ENCODE measurements at regions not wholly inside any gene's neighbourhood (a gene's known extent, or its start where the extent isn't known, plus 50 kb on each side); places are given as distances from the start of the nearest gene placed in this dataset.

DNA sequence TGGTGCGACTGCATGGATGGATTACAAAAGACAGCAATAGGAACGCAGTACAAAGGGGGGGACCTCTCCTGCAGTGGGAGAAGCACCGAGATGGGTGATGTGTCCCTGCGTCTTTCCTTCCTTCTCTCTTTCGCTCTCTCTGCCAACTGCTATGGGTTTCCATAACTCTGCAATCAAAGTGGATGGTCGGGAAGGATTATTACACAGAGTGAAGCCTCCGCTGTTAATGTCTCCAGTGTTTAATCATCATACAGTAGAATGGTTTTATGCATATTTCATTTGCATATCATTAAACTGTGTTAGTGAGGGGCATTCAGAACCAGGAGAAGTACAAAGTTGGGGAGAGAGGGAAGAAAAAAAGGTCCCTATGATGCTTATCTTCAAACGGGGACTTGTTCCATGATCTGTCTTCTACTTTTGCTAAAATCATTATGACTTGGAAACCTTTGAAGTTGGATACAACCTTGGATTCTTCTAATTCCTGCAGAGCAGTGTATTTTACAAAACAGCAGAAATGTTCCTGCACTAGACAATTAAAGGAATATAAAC is 255.9 kb upstream of the PMFBP1 start:
- no peak for TF ChIP-seq EZH2 (IDR thresholded peaks at IDR 0.05; ENCODE audit: borderline replicate concordance, low read length)
- TF ChIP-seq, protein P1, sequence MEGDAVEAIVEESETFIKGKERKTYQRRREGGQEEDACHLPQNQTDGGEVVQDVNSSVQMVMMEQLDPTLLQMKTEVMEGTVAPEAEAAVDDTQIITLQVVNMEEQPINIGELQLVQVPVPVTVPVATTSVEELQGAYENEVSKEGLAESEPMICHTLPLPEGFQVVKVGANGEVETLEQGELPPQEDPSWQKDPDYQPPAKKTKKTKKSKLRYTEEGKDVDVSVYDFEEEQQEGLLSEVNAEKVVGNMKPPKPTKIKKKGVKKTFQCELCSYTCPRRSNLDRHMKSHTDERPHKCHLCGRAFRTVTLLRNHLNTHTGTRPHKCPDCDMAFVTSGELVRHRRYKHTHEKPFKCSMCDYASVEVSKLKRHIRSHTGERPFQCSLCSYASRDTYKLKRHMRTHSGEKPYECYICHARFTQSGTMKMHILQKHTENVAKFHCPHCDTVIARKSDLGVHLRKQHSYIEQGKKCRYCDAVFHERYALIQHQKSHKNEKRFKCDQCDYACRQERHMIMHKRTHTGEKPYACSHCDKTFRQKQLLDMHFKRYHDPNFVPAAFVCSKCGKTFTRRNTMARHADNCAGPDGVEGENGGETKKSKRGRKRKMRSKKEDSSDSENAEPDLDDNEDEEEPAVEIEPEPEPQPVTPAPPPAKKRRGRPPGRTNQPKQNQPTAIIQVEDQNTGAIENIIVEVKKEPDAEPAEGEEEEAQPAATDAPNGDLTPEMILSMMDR (IDR thresholded peaks at IDR 0.05; ENCODE audit: low read length): no peak

Data from OCI-LY1 (cell line).